ENCODE measurements at regions not wholly inside any gene's neighbourhood (a gene's known extent, or its start where the extent isn't known, plus 50 kb on each side); places are given as distances from the start of the nearest gene placed in this dataset.

DNA sequence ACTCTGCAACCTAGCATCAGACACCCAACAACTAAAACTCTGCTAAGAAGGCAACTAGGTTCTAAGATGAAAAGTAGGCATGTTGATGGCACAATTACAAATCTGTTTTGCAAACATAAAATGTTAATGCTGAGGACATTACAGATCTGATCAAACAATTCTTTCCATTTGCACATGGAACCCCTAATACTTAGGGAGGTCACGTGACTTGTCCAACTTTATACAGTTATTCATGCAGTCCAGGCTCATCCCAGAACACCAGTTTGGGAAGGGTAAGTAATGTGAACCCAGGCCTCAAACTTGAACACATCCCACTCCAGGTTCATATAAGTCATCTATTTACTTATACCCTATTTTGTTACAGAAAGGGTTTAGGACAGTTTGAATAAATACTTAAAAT lies 247.2 kb downstream of the HACE1 start:
- TF ChIP-seq ETV6 (CRISPR knock-in tag; IDR thresholded peaks at IDR 0.05) = no peak
- TF ChIP-seq, protein P1, sequence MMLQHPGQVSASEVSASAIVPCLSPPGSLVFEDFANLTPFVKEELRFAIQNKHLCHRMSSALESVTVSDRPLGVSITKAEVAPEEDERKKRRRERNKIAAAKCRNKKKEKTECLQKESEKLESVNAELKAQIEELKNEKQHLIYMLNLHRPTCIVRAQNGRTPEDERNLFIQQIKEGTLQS (CRISPR knock-in tag; conservative IDR thresholded peaks at IDR 0.05) = no peak
- TF ChIP-seq, protein P2, sequence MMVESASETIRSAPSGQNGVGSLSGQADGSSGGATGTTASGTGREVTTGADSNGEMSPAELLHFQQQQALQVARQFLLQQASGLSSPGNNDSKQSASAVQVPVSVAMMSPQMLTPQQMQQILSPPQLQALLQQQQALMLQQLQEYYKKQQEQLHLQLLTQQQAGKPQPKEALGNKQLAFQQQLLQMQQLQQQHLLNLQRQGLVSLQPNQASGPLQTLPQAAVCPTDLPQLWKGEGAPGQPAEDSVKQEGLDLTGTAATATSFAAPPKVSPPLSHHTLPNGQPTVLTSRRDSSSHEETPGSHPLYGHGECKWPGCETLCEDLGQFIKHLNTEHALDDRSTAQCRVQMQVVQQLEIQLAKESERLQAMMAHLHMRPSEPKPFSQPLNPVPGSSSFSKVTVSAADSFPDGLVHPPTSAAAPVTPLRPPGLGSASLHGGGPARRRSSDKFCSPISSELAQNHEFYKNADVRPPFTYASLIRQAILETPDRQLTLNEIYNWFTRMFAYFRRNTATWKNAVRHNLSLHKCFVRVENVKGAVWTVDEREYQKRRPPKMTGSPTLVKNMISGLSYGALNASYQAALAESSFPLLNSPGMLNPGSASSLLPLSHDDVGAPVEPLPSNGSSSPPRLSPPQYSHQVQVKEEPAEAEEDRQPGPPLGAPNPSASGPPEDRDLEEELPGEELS (CRISPR knock-in tag; IDR thresholded peaks at IDR 0.05) = no peak
- no peak for TF ChIP-seq NFE2L1 (CRISPR knock-in tag; IDR thresholded peaks at IDR 0.05)
- TF ChIP-seq KAT7 (CRISPR knock-in tag; IDR thresholded peaks at IDR 0.05; ENCODE audit: borderline replicate concordance) = no peak
- no peak for TF ChIP-seq ZNF121 (CRISPR knock-in tag; IDR thresholded peaks at IDR 0.05)
- TF ChIP-seq SP1 (CRISPR knock-in tag; conservative IDR thresholded peaks at IDR 0.05) = no peak
- no peak for TF ChIP-seq ZNF263 (CRISPR knock-in tag; IDR thresholded peaks at IDR 0.05; ENCODE audit: low read depth)
- no peak for TF ChIP-seq MXD4 (CRISPR knock-in tag; IDR thresholded peaks at IDR 0.05; ENCODE audit: borderline replicate concordance)
- no peak for TF ChIP-seq ZNF512 (CRISPR knock-in tag; IDR thresholded peaks at IDR 0.05; ENCODE audit: borderline replicate concordance)
- no peak for TF ChIP-seq NR3C1 (CRISPR knock-in tag; conservative IDR thresholded peaks at IDR 0.05; ENCODE audit: low read depth)
- no peak for TF ChIP-seq RELA (CRISPR knock-in tag; IDR thresholded peaks at IDR 0.05; ENCODE audit: borderline replicate concordance)
- TF ChIP-seq ZNF671 (CRISPR knock-in tag; IDR thresholded peaks at IDR 0.05) = no peak
- TF ChIP-seq, protein P3, sequence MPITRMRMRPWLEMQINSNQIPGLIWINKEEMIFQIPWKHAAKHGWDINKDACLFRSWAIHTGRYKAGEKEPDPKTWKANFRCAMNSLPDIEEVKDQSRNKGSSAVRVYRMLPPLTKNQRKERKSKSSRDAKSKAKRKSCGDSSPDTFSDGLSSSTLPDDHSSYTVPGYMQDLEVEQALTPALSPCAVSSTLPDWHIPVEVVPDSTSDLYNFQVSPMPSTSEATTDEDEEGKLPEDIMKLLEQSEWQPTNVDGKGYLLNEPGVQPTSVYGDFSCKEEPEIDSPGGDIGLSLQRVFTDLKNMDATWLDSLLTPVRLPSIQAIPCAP (CRISPR knock-in tag; IDR thresholded peaks at IDR 0.05) = no peak
- no peak for TF ChIP-seq EMX1 (CRISPR knock-in tag; IDR thresholded peaks at IDR 0.05)
- no peaks in the 10 kb centered on the region for H3K27me3 Mint-ChIP-seq (ENCODE audit: low read depth)
- H3K27ac Mint-ChIP-seq = no peak overlapping the region
- ATAC-seq = no peak
- no peak overlapping the region for H3K4me3 Mint-ChIP-seq
- CTCF ChIA-PET = no interaction called here
- no peaks in the 10 kb centered on the region for H3K36me3 Mint-ChIP-seq
- DNase-seq (ENCODE audit: low spot score) = no peak
- POLR2A ChIA-PET = no interaction called here
- peaks cover 6% of the 10 kb centered on the region for H3K4me1 Mint-ChIP-seq
- H3K9me3 Mint-ChIP-seq = no peaks in the 10 kb centered on the region

DNA sequence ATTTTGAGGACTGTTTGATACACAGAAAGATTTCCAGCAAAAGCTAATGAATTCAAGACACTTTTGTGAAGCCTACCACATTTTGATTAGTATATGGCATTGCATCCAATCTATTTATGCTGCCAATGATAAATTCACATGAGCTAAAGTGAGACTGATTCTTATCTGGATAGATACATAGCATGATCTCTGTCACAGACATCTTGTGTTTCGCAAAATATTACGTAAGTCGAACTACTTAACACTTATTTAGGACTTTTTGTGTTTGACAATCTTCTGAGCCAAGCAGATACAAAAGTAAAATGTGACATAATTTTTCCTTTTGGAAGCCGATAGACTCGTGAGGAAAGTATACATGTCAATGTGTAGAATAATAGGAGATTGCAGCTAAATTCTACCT lies 251.6 kb downstream of the HACE1 start:
- H3K9me3 Mint-ChIP-seq = no peaks in the 10 kb centered on the region
- H3K27me3 Mint-ChIP-seq (ENCODE audit: low read depth) = no peaks in the 10 kb centered on the region
- H3K27ac Mint-ChIP-seq = no peak overlapping the region
- H3K4me1 Mint-ChIP-seq = peaks cover under 1% of the 10 kb centered on the region
- no peak for TF ChIP-seq HMGA2 (CRISPR knock-in tag; IDR thresholded peaks at IDR 0.05)
- TF ChIP-seq USF1 (CRISPR knock-in tag; IDR thresholded peaks at IDR 0.05) = no peak
- ChIA-PET POLR2A (no interaction called here), CTCF (no interaction called here)
- no peak overlapping the region for H3K4me3 Mint-ChIP-seq
- DNase-seq (ENCODE audit: low spot score) (no peak), ATAC-seq (no peak)
- H3K36me3 Mint-ChIP-seq = no peaks in the 10 kb centered on the region

DNA sequence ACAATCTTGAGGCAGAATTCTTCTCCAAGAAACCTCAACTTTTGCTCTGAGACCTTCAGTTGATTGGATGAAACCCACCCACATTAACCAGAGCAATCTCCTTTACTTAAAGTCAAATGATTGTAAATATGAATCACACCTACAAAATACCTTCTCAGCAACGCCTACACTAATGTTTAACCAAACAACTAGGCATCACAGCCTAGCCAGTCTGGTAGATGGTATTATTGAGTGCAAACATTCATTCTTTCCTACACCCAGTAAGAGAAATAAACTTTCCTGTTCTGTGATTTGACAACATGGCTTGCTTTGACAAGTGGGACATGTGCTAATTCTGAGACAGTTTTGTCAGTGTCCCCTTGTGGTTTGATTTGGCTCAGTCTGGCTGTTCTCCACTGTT lies 252.2 kb downstream of the HACE1 start:
- Mint-ChIP-seq H3K27ac (no peak overlapping the region), H3K9me3 (no peaks in the 10 kb centered on the region), H3K27me3 (ENCODE audit: low read depth) (no peaks in the 10 kb centered on the region), H3K4me1 (no peaks in the 10 kb centered on the region), H3K4me3 (no peak overlapping the region), H3K36me3 (no peaks in the 10 kb centered on the region)
- DNase-seq (ENCODE audit: low spot score) (no peak), ATAC-seq (no peak)
- ChIA-PET POLR2A (no interaction called here), CTCF (no interaction called here)
- TF ChIP-seq CBFB (CRISPR knock-in tag; IDR thresholded peaks at IDR 0.05; ENCODE audit: low read depth) (no peak), NFYB (CRISPR knock-in tag; conservative IDR thresholded peaks at IDR 0.05; ENCODE audit: low read depth) (no peak), MLX (CRISPR knock-in tag; IDR thresholded peaks at IDR 0.05) (no peak), GABPB1 (CRISPR knock-in tag; IDR thresholded peaks at IDR 0.05) (no peak), OVOL2 (CRISPR knock-in tag; IDR thresholded peaks at IDR 0.05; ENCODE audit: borderline replicate concordance) (no peak), ZNF317 (CRISPR knock-in tag; IDR thresholded peaks at IDR 0.05; ENCODE audit: borderline replicate concordance, low read depth) (no peak)
- TF ChIP-seq, protein P4, sequence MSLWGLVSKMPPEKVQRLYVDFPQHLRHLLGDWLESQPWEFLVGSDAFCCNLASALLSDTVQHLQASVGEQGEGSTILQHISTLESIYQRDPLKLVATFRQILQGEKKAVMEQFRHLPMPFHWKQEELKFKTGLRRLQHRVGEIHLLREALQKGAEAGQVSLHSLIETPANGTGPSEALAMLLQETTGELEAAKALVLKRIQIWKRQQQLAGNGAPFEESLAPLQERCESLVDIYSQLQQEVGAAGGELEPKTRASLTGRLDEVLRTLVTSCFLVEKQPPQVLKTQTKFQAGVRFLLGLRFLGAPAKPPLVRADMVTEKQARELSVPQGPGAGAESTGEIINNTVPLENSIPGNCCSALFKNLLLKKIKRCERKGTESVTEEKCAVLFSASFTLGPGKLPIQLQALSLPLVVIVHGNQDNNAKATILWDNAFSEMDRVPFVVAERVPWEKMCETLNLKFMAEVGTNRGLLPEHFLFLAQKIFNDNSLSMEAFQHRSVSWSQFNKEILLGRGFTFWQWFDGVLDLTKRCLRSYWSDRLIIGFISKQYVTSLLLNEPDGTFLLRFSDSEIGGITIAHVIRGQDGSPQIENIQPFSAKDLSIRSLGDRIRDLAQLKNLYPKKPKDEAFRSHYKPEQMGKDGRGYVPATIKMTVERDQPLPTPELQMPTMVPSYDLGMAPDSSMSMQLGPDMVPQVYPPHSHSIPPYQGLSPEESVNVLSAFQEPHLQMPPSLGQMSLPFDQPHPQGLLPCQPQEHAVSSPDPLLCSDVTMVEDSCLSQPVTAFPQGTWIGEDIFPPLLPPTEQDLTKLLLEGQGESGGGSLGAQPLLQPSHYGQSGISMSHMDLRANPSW (CRISPR knock-in tag; conservative IDR thresholded peaks at IDR 0.05; ENCODE audit: low read depth) = no peak
- TF ChIP-seq, protein P3 (CRISPR knock-in tag; IDR thresholded peaks at IDR 0.05) = no peak

All from WTC11 (cell line).